GM04504 (cell line): ENCODE measurements at regions not wholly inside any gene's neighbourhood (a gene's known extent, or its start where the extent isn't known, plus 50 kb on each side); places are given as distances from the start of the nearest gene placed in this dataset.
"Not testable (repeated sequence)": the region's sequence is repeated elsewhere in the genome, so short reads cannot be mapped to it uniquely, and the experiment has no call there.

ENCODE experiments used
- DNase-seq: peaks from one replicate; pipeline ENCODE4 v3.0.0-alpha.2; 2012; ENCODE audit warnings: low read depth

- no peak for DNase-seq
Observed at GRCh38 chr16:63473725-63474124, 1437.5 kb upstream of the CDH8 start.

- no peak for DNase-seq
Observed at GRCh38 chr16:63467513-63467912, 1431.3 kb upstream of the CDH8 start.

GRCh38 chr16:63462316-63462715, 1426.1 kb upstream of the CDH8 start:
- DNase-seq = no peak

GRCh38 chr16:63461248-63461841, 1425.1 kb upstream of the CDH8 start:
- peak; percentile 7 for DNase-seq

- no peak for DNase-seq
Observed at GRCh38 chr16:63458846-63459245, 1422.6 kb upstream of the CDH8 start.

- DNase-seq = no peak
Observed at GRCh38 chr16:63457869-63458268, 1421.6 kb upstream of the CDH8 start.

GRCh38 chr16:63453261-63453660, 1417.0 kb upstream of the CDH8 start:
- no peak for DNase-seq

- no peak for DNase-seq
Observed at GRCh38 chr16:63447121-63447520, 1410.9 kb upstream of the CDH8 start.

- no peak for DNase-seq
Observed at GRCh38 chr16:63442246-63442645, 1406.0 kb upstream of the CDH8 start.

GRCh38 chr16:63426275-63426870, 1390.1 kb upstream of the CDH8 start:
- DNase-seq = no peak

- no peak for DNase-seq
Observed at GRCh38 chr16:63422715-63423114, 1386.5 kb upstream of the CDH8 start.

- no peak for DNase-seq
Observed at GRCh38 chr16:63416712-63417111, 1380.5 kb upstream of the CDH8 start.

GRCh38 chr16:63415014-63415413, 1378.8 kb upstream of the CDH8 start:
- DNase-seq = no peak

GRCh38 chr16:63410594-63410993, 1374.4 kb upstream of the CDH8 start:
- DNase-seq = no peak

GRCh38 chr16:63403792-63404191, 1367.6 kb upstream of the CDH8 start:
- DNase-seq = no peak

GRCh38 chr16:63388277-63388676, 1352.0 kb upstream of the CDH8 start:
- not testable (repeated sequence) for DNase-seq

- DNase-seq = no peak
Observed at GRCh38 chr16:63385714-63386432, 1349.6 kb upstream of the CDH8 start.

- DNase-seq = no peak
Observed at GRCh38 chr16:63373744-63374143, 1337.5 kb upstream of the CDH8 start.

- DNase-seq = no peak
Observed at GRCh38 chr16:63372815-63373214, 1336.6 kb upstream of the CDH8 start.

GRCh38 chr16:63372283-63372682, 1336.0 kb upstream of the CDH8 start:
- no peak for DNase-seq

GRCh38 chr16:63365649-63366304, 1329.5 kb upstream of the CDH8 start:
- no peak for DNase-seq

GRCh38 chr16:63363738-63364137, 1327.5 kb upstream of the CDH8 start:
- DNase-seq = no peak

GRCh38 chr16:63361032-63361624, 1324.9 kb upstream of the CDH8 start:
- peak; percentile 17 for DNase-seq
